ENCODE measurements at regions not wholly inside any gene's neighbourhood (a gene's known extent, or its start where the extent isn't known, plus 50 kb on each side); places are given as distances from the start of the nearest gene placed in this dataset.
"Not testable (repeated sequence)": the region's sequence is repeated elsewhere in the genome, so short reads cannot be mapped to it uniquely, and the experiment has no call there.

DNA sequence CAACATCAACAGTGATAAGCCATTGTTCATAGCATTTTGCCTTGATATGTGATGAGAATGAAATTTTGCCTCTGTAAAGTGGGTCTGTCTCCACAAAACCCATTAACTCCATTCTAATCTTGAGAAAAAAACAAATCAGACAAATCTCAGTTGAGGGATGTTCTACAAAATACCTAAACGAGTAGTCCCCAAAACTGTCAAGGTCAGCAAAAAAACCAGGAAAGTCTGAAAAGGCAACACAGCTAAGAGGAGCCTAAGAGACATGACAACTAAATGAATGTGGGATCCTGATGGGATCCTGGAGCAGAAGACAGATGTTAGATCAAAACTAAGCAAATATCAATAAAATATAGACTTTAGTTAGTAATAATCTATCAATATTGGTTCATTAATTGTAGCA lies 431.6 kb upstream of the SPTLC3 start:
- Mint-ChIP-seq H3K4me3 (no peak overlapping the region), H3K4me1 (no peaks in the 10 kb centered on the region), H3K9me3 (peaks cover 2 to 11% (median 6%) of the 10 kb centered on the region in 7 donors), H3K27me3 (ENCODE audit: low read depth in 3 of 3) (no peaks in the 10 kb centered on the region), H3K27ac (no peak overlapping the region), H3K36me3 (no peaks in the 10 kb centered on the region)
- Histone ChIP-seq H4K20me1 (ENCODE audit: insufficient read depth, low read length) (no peaks in the 10 kb centered on the region), H3K27ac (ENCODE audit: low read depth in 1 of 2, low read length in 2 of 2) (no peak overlapping the region), H3K4me2 (replicated peaks; ENCODE audit: extremely low read depth, low read length, poor library complexity, severe bottlenecking) (no peak overlapping the region), H3K27me3 (ENCODE audit: control insufficient read depth in 2 of 2, insufficient read depth in 2 of 2, low read length in 2 of 2) (no peaks in the 10 kb centered on the region), H3K79me2 (ENCODE audit: insufficient read depth, low read length) (no peaks in the 10 kb centered on the region), H3K9me3 (replicated peaks in 1 of 2; ENCODE audit: control insufficient read depth in 1 of 2, insufficient read depth in 1 of 2, low read length in 2 of 2) (peaks cover 7 to 17% of the 10 kb centered on the region in 2 donors), H2AFZ (ENCODE audit: insufficient read depth, low read depth, low read length, poor library complexity, severe bottlenecking) (no peak overlapping the region), H3K36me3 (replicated peaks in 1 of 2; ENCODE audit: control insufficient read depth in 1 of 2, insufficient read depth in 2 of 2, low read length in 2 of 2) (no peaks in the 10 kb centered on the region), H3K4me3 (replicated peaks in 1 of 3; ENCODE audit: low read depth in 2 of 3, low read length in 3 of 3) (no peak overlapping the region), H3K9ac (ENCODE audit: insufficient read depth, low read length, poor library complexity, severe bottlenecking) (no peak overlapping the region), H3K4me1 (ENCODE audit: control insufficient read depth in 1 of 2, insufficient read depth in 2 of 2, low read length in 2 of 2) (no peaks in the 10 kb centered on the region)
- no peak for DNase-seq
- intact Hi-C loops (cut with micrococcal nuclease), result no loop called here
- TF ChIP-seq, protein P1, sequence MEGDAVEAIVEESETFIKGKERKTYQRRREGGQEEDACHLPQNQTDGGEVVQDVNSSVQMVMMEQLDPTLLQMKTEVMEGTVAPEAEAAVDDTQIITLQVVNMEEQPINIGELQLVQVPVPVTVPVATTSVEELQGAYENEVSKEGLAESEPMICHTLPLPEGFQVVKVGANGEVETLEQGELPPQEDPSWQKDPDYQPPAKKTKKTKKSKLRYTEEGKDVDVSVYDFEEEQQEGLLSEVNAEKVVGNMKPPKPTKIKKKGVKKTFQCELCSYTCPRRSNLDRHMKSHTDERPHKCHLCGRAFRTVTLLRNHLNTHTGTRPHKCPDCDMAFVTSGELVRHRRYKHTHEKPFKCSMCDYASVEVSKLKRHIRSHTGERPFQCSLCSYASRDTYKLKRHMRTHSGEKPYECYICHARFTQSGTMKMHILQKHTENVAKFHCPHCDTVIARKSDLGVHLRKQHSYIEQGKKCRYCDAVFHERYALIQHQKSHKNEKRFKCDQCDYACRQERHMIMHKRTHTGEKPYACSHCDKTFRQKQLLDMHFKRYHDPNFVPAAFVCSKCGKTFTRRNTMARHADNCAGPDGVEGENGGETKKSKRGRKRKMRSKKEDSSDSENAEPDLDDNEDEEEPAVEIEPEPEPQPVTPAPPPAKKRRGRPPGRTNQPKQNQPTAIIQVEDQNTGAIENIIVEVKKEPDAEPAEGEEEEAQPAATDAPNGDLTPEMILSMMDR (IDR thresholded peaks at IDR 0.05), result no peak
- 100% methylated on average over 1 of the region's 1 CpG for WGBS (ENCODE audit: insufficient coverage)

DNA sequence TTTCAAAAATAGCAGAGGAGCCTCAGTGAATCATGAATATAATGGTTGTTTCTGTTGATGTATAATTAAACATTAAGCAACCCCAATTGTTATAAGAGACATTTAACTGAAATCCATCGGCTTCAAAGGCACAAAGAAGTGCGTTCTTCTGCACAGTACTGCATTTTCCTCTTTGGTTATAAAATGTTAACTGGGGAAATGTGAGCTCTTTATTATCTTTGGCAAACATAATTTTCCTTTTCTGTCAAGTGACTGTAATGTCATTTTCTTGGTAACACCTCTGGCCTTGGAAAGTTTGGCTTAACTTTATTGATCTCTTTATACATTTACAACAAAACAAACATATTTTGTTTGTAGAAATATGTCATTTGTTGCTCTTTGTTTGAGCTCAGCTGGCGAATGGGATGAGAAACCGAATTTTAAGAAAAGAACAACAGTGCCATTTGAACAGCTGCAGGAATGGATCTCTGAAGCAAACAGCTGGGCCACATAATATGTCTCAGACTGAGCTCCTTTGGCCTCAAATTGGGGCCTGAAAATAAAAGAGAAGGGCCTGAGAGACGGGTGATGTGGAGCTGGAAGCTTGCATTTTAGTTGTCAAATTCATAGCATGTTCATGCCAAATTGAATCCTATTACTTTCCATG lies 427.0 kb upstream of the SPTLC3 start:
- Histone ChIP-seq H3K9me3 (replicated peaks in 1 of 2; ENCODE audit: control insufficient read depth in 1 of 2, insufficient read depth in 1 of 2, low read length in 2 of 2) (peaks cover 13 to 22% of the 10 kb centered on the region in 2 donors), H3K4me2 (replicated peaks; ENCODE audit: extremely low read depth, low read length, poor library complexity, severe bottlenecking) (no peak overlapping the region), H3K36me3 (replicated peaks in 1 of 2; ENCODE audit: control insufficient read depth in 1 of 2, insufficient read depth in 2 of 2, low read length in 2 of 2) (no peaks in the 10 kb centered on the region), H3K9ac (ENCODE audit: insufficient read depth, low read length, poor library complexity, severe bottlenecking) (no peak overlapping the region), H2AFZ (ENCODE audit: insufficient read depth, low read depth, low read length, poor library complexity, severe bottlenecking) (no peak overlapping the region), H3K4me1 (ENCODE audit: control insufficient read depth in 1 of 2, insufficient read depth in 2 of 2, low read length in 2 of 2) (no peaks in the 10 kb centered on the region), H3K79me2 (ENCODE audit: insufficient read depth, low read length) (no peaks in the 10 kb centered on the region), H3K4me3 (replicated peaks in 1 of 3; ENCODE audit: low read depth in 2 of 3, low read length in 3 of 3) (no peak overlapping the region), H4K20me1 (ENCODE audit: insufficient read depth, low read length) (no peaks in the 10 kb centered on the region), H3K27me3 (ENCODE audit: control insufficient read depth in 2 of 2, insufficient read depth in 2 of 2, low read length in 2 of 2) (no peaks in the 10 kb centered on the region), H3K27ac (ENCODE audit: low read depth in 1 of 2, low read length in 2 of 2) (no peak overlapping the region)
- intact Hi-C loops (cut with micrococcal nuclease), result no loop called here
- H3K9me3 Mint-ChIP-seq, result peaks cover 2 to 17% (median 7%) of the 10 kb centered on the region in 7 donors
- H3K36me3 Mint-ChIP-seq, result no peaks in the 10 kb centered on the region
- TF ChIP-seq, protein P1 (IDR thresholded peaks at IDR 0.05), result no peak
- no peaks in the 10 kb centered on the region for H3K4me1 Mint-ChIP-seq
- no peak overlapping the region for H3K4me3 Mint-ChIP-seq
- H3K27me3 Mint-ChIP-seq (ENCODE audit: low read depth in 3 of 3), result no peaks in the 10 kb centered on the region
- DNase-seq, result no peak
- no peak overlapping the region for H3K27ac Mint-ChIP-seq
- 85% methylated on average over 2 of the region's 5 CpGs for WGBS (ENCODE audit: insufficient coverage)

DNA sequence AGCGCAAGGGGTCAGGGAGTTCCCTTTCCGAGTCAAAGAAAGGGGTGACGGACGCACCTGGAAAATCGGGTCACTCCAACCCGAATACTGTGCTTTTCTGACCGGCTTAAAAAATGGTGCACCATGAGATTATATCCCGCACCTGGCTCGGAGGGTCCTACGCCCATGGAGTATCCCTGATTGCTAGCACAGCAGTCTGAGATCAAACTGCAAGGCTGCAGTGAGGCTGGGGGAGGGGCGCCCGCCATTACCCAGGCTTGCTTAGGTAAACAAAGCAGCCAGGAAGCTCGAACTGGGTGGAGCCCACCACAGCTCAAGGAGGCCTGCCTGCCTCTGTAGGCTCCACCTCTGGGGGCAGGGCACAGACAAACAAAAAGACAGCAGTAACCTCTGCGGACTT lies 426.1 kb upstream of the SPTLC3 start:
- H3K9ac ChIP-seq (ENCODE audit: insufficient read depth, low read length, poor library complexity, severe bottlenecking); H3K4me2 ChIP-seq (replicated peaks; ENCODE audit: extremely low read depth, low read length, poor library complexity, severe bottlenecking); H3K27me3 ChIP-seq (ENCODE audit: control insufficient read depth in 2 of 2, insufficient read depth in 2 of 2, low read length in 2 of 2); H3K36me3 ChIP-seq (replicated peaks in 1 of 2; ENCODE audit: control insufficient read depth in 1 of 2, insufficient read depth in 2 of 2, low read length in 2 of 2); H2AFZ ChIP-seq (ENCODE audit: insufficient read depth, low read depth, low read length, poor library complexity, severe bottlenecking); DNase-seq; H3K36me3 Mint-ChIP-seq; H3K79me2 ChIP-seq (ENCODE audit: insufficient read depth, low read length); intact Hi-C loops (cut with micrococcal nuclease); H3K27me3 Mint-ChIP-seq (ENCODE audit: low read depth in 3 of 3); H3K27ac ChIP-seq (ENCODE audit: low read depth in 1 of 2, low read length in 2 of 2); H3K4me1 ChIP-seq (ENCODE audit: control insufficient read depth in 1 of 2, insufficient read depth in 2 of 2, low read length in 2 of 2); H3K4me1 Mint-ChIP-seq; H3K4me3 ChIP-seq (replicated peaks in 1 of 3; ENCODE audit: low read depth in 2 of 3, low read length in 3 of 3); H3K4me3 Mint-ChIP-seq; H4K20me1 ChIP-seq (ENCODE audit: insufficient read depth, low read length); H3K27ac Mint-ChIP-seq: not testable (repeated sequence)
- peaks cover 2 to 15% (median 7%) of the 10 kb centered on the region in 7 donors for H3K9me3 Mint-ChIP-seq
- 95% methylated on average over 10 of the region's 14 CpGs for whole genome bisulfite sequencing (ENCODE audit: insufficient coverage)
- peaks cover 13 to 22% of the 10 kb centered on the region in 2 donors for H3K9me3 ChIP-seq (replicated peaks in 1 of 2; ENCODE audit: control insufficient read depth in 1 of 2, insufficient read depth in 1 of 2, low read length in 2 of 2)

All from CD14-positive monocyte (primary cell).